Activated CD4-positive, alpha-beta memory T cell treated with anti-CD3 and anti-CD28 coated beads, Interleukin-2, amount 10 ng/mL, durations not matched to agents 7 days and 5 days (primary cell): ENCODE measurements at regions not wholly inside any gene's neighbourhood (a gene's known extent, or its start where the extent isn't known, plus 50 kb on each side); places are given as distances from the start of the nearest gene placed in this dataset.

Experiments used
- CTCF ChIA-PET: fragments of 350-600 bp; sonication (Branson Sonifier 250); formaldehyde crosslinking; loops from one replicate; lab custom pipeline; 2021; ENCODE audit warnings: antibody characterized with exemption, inconsistent platforms; lab: Charles Lee
- POLR2A ChIA-PET: fragments of 350-600 bp; sonication (Branson Sonifier 250); formaldehyde crosslinking; loops from one replicate; lab custom pipeline; 2021; ENCODE audit warnings: antibody characterized with exemption; lab: Charles Lee
- DNase-seq: peaks from one replicate; pipeline ENCODE4 v3.0.0-alpha.2; 2020
- H3K27ac Mint-ChIP-seq: one replicate; pipeline ENCODE4 v1.8.0; 2021; ENCODE audit warnings: mild to moderate bottlenecking, mixed read lengths
- H3K27me3 Mint-ChIP-seq: one replicate; pipeline ENCODE4 v1.8.0; 2021; ENCODE audit warnings: mixed read lengths
- H3K36me3 Mint-ChIP-seq: one replicate; pipeline ENCODE4 v1.8.0; 2021; ENCODE audit warnings: low read depth, mixed read lengths
- H3K4me1 Mint-ChIP-seq: one replicate; pipeline ENCODE4 v1.8.0; 2021; ENCODE audit warnings: mixed read lengths
- H3K4me3 Mint-ChIP-seq: one replicate; pipeline ENCODE4 v1.8.0; 2021; ENCODE audit warnings: mild to moderate bottlenecking, mixed read lengths
- H3K9me3 Mint-ChIP-seq: one replicate; pipeline ENCODE4 v1.8.0; 2021; ENCODE audit warnings: mixed read lengths

DNA sequence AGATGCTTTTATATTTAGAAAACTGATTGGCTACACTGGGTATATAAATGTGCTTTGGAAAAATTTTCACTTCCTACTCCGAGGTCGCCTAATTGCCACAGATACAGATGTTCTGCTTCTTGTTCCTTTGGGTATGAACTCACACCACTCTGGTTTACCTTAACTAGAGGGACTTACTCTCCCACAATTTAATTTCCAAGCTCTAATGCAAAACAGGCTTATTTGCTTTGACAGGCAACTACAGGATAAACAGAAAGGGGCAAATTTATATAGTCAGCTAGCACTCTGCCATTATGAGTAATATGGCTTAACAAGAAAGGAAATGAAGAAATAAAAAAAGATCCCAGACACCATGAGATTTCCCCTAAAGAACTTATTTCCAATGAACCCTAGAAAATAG is 156.9 kb upstream of the ZFP64 start:
- CTCF ChIA-PET = no interaction called here
- Mint-ChIP-seq H3K9me3 (no peaks in the 10 kb centered on the region), H3K27ac (no peak overlapping the region), H3K36me3 (no peaks in the 10 kb centered on the region), H3K27me3 (no peaks in the 10 kb centered on the region), H3K4me3 (no peak overlapping the region), H3K4me1 (no peaks in the 10 kb centered on the region)
- DNase-seq = no peak
- POLR2A ChIA-PET = no interaction called here

GRCh38 chr20:52346797-52347196 is 155.2 kb upstream of the ZFP64 start:
- DNase-seq = no peak
- H3K4me3 Mint-ChIP-seq = no peak overlapping the region
- POLR2A ChIA-PET = no interaction called here
- H3K4me1 Mint-ChIP-seq = no peaks in the 10 kb centered on the region
- H3K27me3 Mint-ChIP-seq = no peaks in the 10 kb centered on the region
- H3K27ac Mint-ChIP-seq = no peak overlapping the region
- no peaks in the 10 kb centered on the region for H3K36me3 Mint-ChIP-seq
- CTCF ChIA-PET = no interaction called here
- no peaks in the 10 kb centered on the region for H3K9me3 Mint-ChIP-seq

DNA sequence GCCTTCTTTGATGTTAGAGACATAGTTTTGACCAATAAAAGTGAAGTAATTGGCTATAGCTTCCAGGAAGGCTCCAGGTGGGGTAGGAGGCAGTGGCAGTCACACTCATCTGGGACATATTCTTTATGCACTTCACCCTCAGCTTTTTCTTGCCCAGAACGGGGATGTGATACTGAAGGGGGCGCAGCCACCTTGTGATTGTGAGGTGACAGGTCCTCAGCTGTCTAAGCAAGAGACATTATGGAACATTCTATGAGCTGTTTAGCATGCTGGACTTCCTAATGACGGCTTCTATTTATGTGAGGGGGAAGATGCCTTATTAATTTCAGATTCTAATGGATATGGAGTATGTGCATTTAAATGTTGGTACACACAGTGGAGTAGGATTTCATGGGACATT is 151.3 kb upstream of the ZFP64 start:
- Mint-ChIP-seq H3K9me3 (no peaks in the 10 kb centered on the region), H3K27me3 (no peaks in the 10 kb centered on the region), H3K27ac (no peak overlapping the region), H3K4me1 (no peaks in the 10 kb centered on the region), H3K36me3 (no peaks in the 10 kb centered on the region), H3K4me3 (no peak overlapping the region)
- no peak for DNase-seq
- ChIA-PET CTCF (no interaction called here), POLR2A (no interaction called here)

- CTCF ChIA-PET = no interaction called here
- no peak overlapping the region for H3K4me3 Mint-ChIP-seq
- DNase-seq = no peak
- H3K9me3 Mint-ChIP-seq = no peaks in the 10 kb centered on the region
- H3K4me1 Mint-ChIP-seq = no peaks in the 10 kb centered on the region
- no peaks in the 10 kb centered on the region for H3K27me3 Mint-ChIP-seq
- POLR2A ChIA-PET = no interaction called here
- no peak overlapping the region for H3K27ac Mint-ChIP-seq
- no peaks in the 10 kb centered on the region for H3K36me3 Mint-ChIP-seq
These were observed 148.6 kb upstream of the ZFP64 start for GRCh38 chr20:52340036-52340634.

- ChIA-PET CTCF (no interaction called here), POLR2A (no interaction called here)
- Mint-ChIP-seq H3K27ac (no peak overlapping the region), H3K27me3 (no peaks in the 10 kb centered on the region), H3K4me1 (no peaks in the 10 kb centered on the region), H3K4me3 (no peak overlapping the region), H3K36me3 (no peaks in the 10 kb centered on the region), H3K9me3 (no peaks in the 10 kb centered on the region)
- no peak for DNase-seq
These were observed 141.2 kb upstream of the ZFP64 start for GRCh38 chr20:52332649-52333250.

DNA sequence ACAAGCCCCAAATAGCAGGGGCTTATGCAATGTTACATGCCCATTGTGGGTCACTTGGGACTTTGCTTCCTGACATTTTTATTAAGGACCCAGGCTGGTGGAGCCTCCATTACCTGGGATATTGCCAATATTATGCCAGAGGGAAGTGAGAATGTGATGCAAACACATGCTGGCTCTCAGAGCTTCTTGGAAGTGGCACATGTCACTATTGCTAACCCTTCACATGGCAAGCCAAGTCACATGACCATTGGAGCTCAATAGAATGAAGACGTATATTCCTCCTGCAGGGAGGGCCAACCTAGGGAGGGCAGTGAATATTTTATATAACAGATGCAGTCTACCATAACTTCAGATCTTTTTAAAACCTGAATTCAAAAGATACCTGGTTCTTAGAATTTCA is 140.7 kb upstream of the ZFP64 start:
- H3K27ac Mint-ChIP-seq = no peak overlapping the region

GRCh38 chr20:52331655-52332054 is 140.1 kb upstream of the ZFP64 start:
- Mint-ChIP-seq H3K4me3 (no peak overlapping the region), H3K27ac (no peak overlapping the region)
- CTCF ChIA-PET = no interaction called here

More for the DNA sequence above, 140.7 kb upstream of the ZFP64 start:
- Mint-ChIP-seq H3K4me1 (no peaks in the 10 kb centered on the region), H3K36me3 (no peaks in the 10 kb centered on the region), H3K9me3 (no peaks in the 10 kb centered on the region), H3K4me3 (no peak overlapping the region), H3K27me3 (no peaks in the 10 kb centered on the region)
- CTCF ChIA-PET = no interaction called here
- DNase-seq = no peak
- POLR2A ChIA-PET = no interaction called here

DNA sequence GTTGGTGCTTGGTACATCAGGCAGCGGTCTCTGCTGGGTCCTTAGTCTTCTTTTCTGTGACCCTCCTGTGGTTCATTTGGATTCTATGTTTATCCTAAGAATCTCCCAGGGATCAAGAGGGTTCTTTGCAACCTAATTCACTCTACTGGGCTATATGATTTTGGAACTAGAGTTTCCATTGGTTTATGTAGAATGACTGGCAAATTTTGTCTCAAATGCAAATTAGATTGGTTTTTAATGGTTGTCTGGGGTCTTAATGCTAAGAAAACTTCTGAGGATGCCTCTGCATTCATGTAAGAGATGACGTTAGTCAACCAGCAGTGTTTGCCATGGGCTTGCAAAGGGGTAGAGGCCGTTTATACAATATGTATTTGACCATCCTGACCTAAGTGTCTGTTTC is 129.8 kb upstream of the ZFP64 start:
- Mint-ChIP-seq H3K27ac (no peak overlapping the region), H3K36me3 (no peaks in the 10 kb centered on the region), H3K4me1 (no peaks in the 10 kb centered on the region), H3K9me3 (no peaks in the 10 kb centered on the region), H3K4me3 (no peak overlapping the region), H3K27me3 (no peaks in the 10 kb centered on the region)
- DNase-seq = no peak
- CTCF ChIA-PET = no interaction called here
- POLR2A ChIA-PET = no interaction called here

More at GRCh38 chr20:52331655-52332054, 140.1 kb upstream of the ZFP64 start:
- no peaks in the 10 kb centered on the region for H3K27me3 Mint-ChIP-seq
- no peaks in the 10 kb centered on the region for H3K4me1 Mint-ChIP-seq
- H3K36me3 Mint-ChIP-seq = no peaks in the 10 kb centered on the region
- no peaks in the 10 kb centered on the region for H3K9me3 Mint-ChIP-seq
- POLR2A ChIA-PET = no interaction called here
- no peak for DNase-seq

- no peaks in the 10 kb centered on the region for H3K27me3 Mint-ChIP-seq
- no peaks in the 10 kb centered on the region for H3K9me3 Mint-ChIP-seq
- no peaks in the 10 kb centered on the region for H3K4me1 Mint-ChIP-seq
- no peak overlapping the region for H3K27ac Mint-ChIP-seq
- POLR2A ChIA-PET = no interaction called here
- no peak for DNase-seq
- CTCF ChIA-PET = no interaction called here
- no peaks in the 10 kb centered on the region for H3K36me3 Mint-ChIP-seq
- H3K4me3 Mint-ChIP-seq = no peak overlapping the region
These were observed 127.1 kb upstream of the ZFP64 start for GRCh38 chr20:52318651-52319050.

DNA sequence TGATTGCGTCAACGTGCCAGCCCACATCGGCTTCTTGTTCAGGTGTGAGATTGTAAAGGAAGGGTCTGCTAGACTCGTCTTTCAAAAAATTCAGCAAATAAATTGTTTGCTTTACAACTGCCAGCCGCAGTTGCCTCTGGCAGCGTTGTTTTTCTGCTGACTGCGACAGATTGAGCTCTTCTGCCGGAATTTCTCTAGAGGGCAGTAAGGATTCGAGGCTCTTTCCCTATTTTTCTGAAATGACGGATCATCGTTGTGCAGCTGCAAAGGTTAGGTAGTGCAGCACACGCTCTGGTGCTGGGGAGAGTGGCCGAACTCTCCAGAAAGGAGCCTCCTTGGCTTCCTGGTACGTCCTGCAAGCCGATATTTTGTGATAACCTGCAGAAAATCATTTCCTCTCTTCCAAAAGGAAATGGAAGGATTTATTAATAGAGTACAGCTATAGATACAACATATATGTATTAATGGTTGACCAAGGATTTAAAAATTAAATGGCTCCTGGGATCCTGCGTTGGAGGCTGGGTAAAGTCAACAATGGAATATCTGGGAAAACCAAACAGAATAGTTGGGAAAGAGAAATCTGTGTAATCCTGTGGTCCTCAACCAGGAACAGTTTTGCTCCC is 121.9 kb upstream of the ZFP64 start:
- no peaks in the 10 kb centered on the region for H3K9me3 Mint-ChIP-seq
- H3K27ac Mint-ChIP-seq = no peak overlapping the region
- no peak for DNase-seq
- H3K27me3 Mint-ChIP-seq = no peaks in the 10 kb centered on the region
- no peaks in the 10 kb centered on the region for H3K4me1 Mint-ChIP-seq
- H3K4me3 Mint-ChIP-seq = no peak overlapping the region
- H3K36me3 Mint-ChIP-seq = no peaks in the 10 kb centered on the region
- ChIA-PET CTCF (interaction anchor here (1.1 to 2.3 kb wide), 5 partner anchors 66 to 1234 kb away, joined by 3 to 14 read pairs (median 3); no protein-coding TSS in a partner anchor), POLR2A (no interaction called here)

DNA sequence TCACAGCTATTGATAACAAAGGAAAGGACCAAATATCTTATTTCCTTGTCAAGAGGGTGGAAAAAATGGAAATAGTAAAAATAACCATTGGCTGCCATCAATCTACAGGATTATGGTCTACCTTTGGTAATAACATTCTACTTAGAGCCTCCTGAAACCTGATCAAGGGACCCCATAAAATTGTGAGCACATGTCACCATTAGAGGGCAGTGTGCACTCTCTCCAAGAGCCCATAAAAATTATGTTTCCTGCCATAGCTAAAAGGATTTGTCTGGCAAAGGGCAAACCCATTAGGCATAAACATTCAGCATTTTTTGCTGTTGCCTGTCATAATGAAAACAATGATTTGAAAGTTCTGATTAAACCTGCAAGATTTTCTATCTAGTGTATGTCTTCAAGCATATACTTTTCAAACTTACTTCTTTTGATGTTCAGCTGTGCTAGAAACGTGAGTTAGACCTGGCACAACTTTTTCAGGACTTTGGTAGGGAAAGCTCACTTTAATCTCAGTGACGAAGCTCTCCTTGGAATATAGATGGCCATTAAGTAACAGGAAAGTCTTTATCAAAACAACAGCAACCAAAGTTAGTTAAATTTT is 120.7 kb upstream of the ZFP64 start:
- CTCF ChIA-PET = interaction anchor here (0.5 to 2.3 kb wide), 25 partner anchors 14 to 1620 kb away, joined by 3 to 23 read pairs (median 3); no protein-coding TSS in a partner anchor
- peak; percentile 42 for DNase-seq
- no peak overlapping the region for H3K4me3 Mint-ChIP-seq
- POLR2A ChIA-PET = interaction anchor here (0.8 kb wide), 1 partner anchor 662 kb away, joined by 3 read pairs; no protein-coding TSS in a partner anchor
- peaks cover 3% of the 10 kb centered on the region for H3K4me1 Mint-ChIP-seq
- H3K27ac Mint-ChIP-seq = no peak overlapping the region
- H3K27me3 Mint-ChIP-seq = no peaks in the 10 kb centered on the region
- H3K9me3 Mint-ChIP-seq = no peaks in the 10 kb centered on the region
- no peaks in the 10 kb centered on the region for H3K36me3 Mint-ChIP-seq

DNA sequence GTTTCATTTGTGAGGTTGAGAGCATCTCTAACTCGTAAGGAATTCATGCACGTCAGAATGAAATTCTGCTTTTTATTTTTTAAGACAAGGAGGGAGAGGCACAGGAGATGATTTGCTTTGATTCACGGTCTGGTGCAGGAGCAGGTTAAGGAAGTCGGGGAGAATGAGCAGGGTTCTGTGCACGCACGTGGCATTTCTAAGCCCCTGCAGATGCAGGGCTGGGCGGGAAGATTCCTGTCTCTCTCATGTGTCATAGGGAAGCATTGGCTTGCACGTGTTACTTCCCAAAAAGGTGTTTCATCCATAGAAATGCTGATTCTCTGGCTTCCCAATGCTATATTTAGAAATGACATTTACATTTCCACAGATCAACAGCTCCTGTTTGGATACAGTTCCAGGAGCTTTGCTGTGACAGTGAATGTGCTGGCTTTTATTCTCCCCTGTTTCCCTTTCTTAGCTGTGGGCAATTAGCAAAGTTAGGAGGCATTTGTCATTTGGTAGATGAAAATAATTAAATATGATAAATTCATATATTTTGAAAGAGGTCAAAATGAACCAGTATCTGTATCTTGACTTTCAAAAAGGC is 119.7 kb upstream of the ZFP64 start:
- no peaks in the 10 kb centered on the region for H3K9me3 Mint-ChIP-seq
- no peak for DNase-seq
- peaks cover 8% of the 10 kb centered on the region for H3K4me1 Mint-ChIP-seq
- H3K4me3 Mint-ChIP-seq = no peak overlapping the region
- no peaks in the 10 kb centered on the region for H3K27me3 Mint-ChIP-seq
- no peaks in the 10 kb centered on the region for H3K36me3 Mint-ChIP-seq
- CTCF ChIA-PET = interaction anchor here (0.5 to 2.3 kb wide), 15 partner anchors 10 to 1621 kb away, joined by 3 to 23 read pairs (median 4); no protein-coding TSS in a partner anchor
- POLR2A ChIA-PET = interaction anchor here (0.8 kb wide), 1 partner anchor 663 kb away, joined by 3 read pairs; no protein-coding TSS in a partner anchor
- H3K27ac Mint-ChIP-seq = no peak overlapping the region

DNA sequence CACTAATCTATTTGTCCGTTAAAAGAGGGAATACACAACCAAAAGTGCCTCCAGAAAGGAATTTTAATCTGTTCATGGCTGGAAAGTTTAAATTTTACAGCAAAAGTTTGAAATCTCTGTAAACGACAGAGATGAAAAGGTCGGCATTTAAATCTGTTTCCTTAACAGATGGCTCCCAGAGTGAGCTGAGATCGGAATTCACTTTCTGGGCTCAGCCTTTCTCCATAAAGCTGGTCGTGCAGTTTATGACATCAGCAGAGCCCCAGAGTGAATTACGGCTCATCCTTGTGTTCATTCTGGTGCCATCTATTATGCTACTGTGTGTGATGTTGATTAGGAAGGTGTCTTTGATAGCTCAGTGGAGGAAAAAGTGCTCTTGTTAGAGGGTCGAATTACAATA is 117.6 kb upstream of the ZFP64 start:
- Mint-ChIP-seq H3K4me1 (peaks cover 17% of the 10 kb centered on the region), H3K9me3 (no peaks in the 10 kb centered on the region), H3K27ac (no peak overlapping the region), H3K4me3 (no peak overlapping the region), H3K27me3 (no peaks in the 10 kb centered on the region), H3K36me3 (no peaks in the 10 kb centered on the region)
- ChIA-PET POLR2A (no interaction called here), CTCF (no interaction called here)
- DNase-seq = no peak
